Left colon (tissue), 2 donors: ENCODE measurements at regions not wholly inside any gene's neighbourhood (a gene's known extent, or its start where the extent isn't known, plus 50 kb on each side); places are given as distances from the start of the nearest gene placed in this dataset.
"Not testable (repeated sequence)": the region's sequence is repeated elsewhere in the genome, so short reads cannot be mapped to it uniquely, and the experiment has no call there.

Source experiments
- ATAC-seq: fragments of 200-7000 bp; cut with Tn5 transposase; one replicate; pipeline ENCODE4 v1.9.1; 2020; ENCODE audit warnings: mild to moderate bottlenecking, moderate library complexity
- DNase-seq, 2 donors: peaks; one replicate each; pipeline ENCODE4 v3.0.0-alpha.2; 2020
- intact Hi-C, 2 donors: fragments of 100-400 bp; cut with DNase I in 1 of 2; cut with micrococcal nuclease in 1 of 2; formaldehyde crosslinking; loops; one replicate each; pipeline versions ENCODE4 v1.11.2 to v1.14.0; 2022; cut with DNase I, micrococcal nuclease
- donor health status: DM: no; HTN: no; CAD: no.
- donor health status: DM: yes; HTN: yes; CAD: no.

GRCh38 chr2:21369787-21370186 is 246.0 kb downstream of the TDRD15 start:
- DNase-seq (no peak), ATAC-seq (no peak)
- intact Hi-C loops, result no loop called here

GRCh38 chr2:21371499-21372003 is 247.8 kb downstream of the TDRD15 start:
- ATAC-seq, result no peak
- no peak for DNase-seq
- intact Hi-C loops, result no loop called here

GRCh38 chr2:21372654-21373053 is 248.9 kb downstream of the TDRD15 start:
- intact Hi-C loops, result no loop called here
- ATAC-seq (no peak), DNase-seq (no peak)

GRCh38 chr2:21376864-21377263 is 253.1 kb downstream of the TDRD15 start:
- ATAC-seq (no peak), DNase-seq (no peak)
- intact Hi-C loops, result no loop called here

GRCh38 chr2:21379140-21379539 is 255.4 kb downstream of the TDRD15 start:
- intact Hi-C loops, result no loop called here
- ATAC-seq (no peak), DNase-seq (no peak)

GRCh38 chr2:21379668-21380067 is 255.9 kb downstream of the TDRD15 start:
- intact Hi-C loops, ATAC-seq, DNase-seq: not testable (repeated sequence)

GRCh38 chr2:21381421-21381820 is 257.7 kb downstream of the TDRD15 start:
- DNase-seq (no peak), ATAC-seq (no peak)
- intact Hi-C loops, result no loop called here

- DNase-seq (no peak), ATAC-seq (no peak)
- intact Hi-C loops, result no loop called here
These were observed 259.1 kb downstream of the TDRD15 start for GRCh38 chr2:21382701-21383520.

- no peak for ATAC-seq
- intact Hi-C loops, result no loop called here
These were observed 262.9 kb downstream of the TDRD15 start for GRCh38 chr2:21386666-21387065.

GRCh38 chr2:21392649-21393048 is 268.9 kb downstream of the TDRD15 start:
- no peak for DNase-seq
- intact Hi-C loops, result no loop called here
- no peak for ATAC-seq

More at GRCh38 chr2:21386666-21387065, 262.9 kb downstream of the TDRD15 start:
- no peak for DNase-seq

GRCh38 chr2:21393173-21393572 is 269.4 kb downstream of the TDRD15 start:
- no peak for DNase-seq
- no peak for ATAC-seq
- intact Hi-C loops, result no loop called here

GRCh38 chr2:21395366-21395765 is 271.6 kb downstream of the TDRD15 start:
- intact Hi-C loops, result no loop called here
- DNase-seq (no peak), ATAC-seq (no peak)

GRCh38 chr2:21396252-21396651 is 272.5 kb downstream of the TDRD15 start:
- DNase-seq, result no peak
- ATAC-seq, result no peak
- intact Hi-C loops, result no loop called here

- intact Hi-C loops, result no loop called here
- ATAC-seq, result no peak
These were observed 277.4 kb downstream of the TDRD15 start for GRCh38 chr2:21401022-21401698.

GRCh38 chr2:21404137-21404536 is 280.4 kb downstream of the TDRD15 start:
- DNase-seq, result no peak
- ATAC-seq, result no peak
- intact Hi-C loops, result no loop called here

More at GRCh38 chr2:21401022-21401698, 277.4 kb downstream of the TDRD15 start:
- no peak for DNase-seq

GRCh38 chr2:21404827-21405625 is 281.3 kb downstream of the TDRD15 start:
- ATAC-seq, result no peak
- no peak for DNase-seq
- intact Hi-C loops, result no loop called here

- DNase-seq (no peak), ATAC-seq (no peak)
- intact Hi-C loops, result no loop called here
These were observed 282.6 kb downstream of the TDRD15 start for GRCh38 chr2:21406386-21406785.

GRCh38 chr2:21406911-21407310 is 283.1 kb downstream of the TDRD15 start:
- DNase-seq (no peak), ATAC-seq (no peak)
- intact Hi-C loops, result no loop called here

- intact Hi-C loops, result no loop called here
- ATAC-seq, result no peak
- DNase-seq, result no peak
These were observed 284.1 kb downstream of the TDRD15 start for GRCh38 chr2:21407851-21408250.
